Calu3 (cell line): ENCODE measurements at regions not wholly inside any gene's neighbourhood (a gene's known extent, or its start where the extent isn't known, plus 50 kb on each side); places are given as distances from the start of the nearest gene placed in this dataset.

Experiments used
- BruUV-seq: library from RNA; stranded (reverse); fragments of 400-500 nt; replicated peaks from 2 replicates; lab custom pipeline; 2021; lab: Mats Ljungman, UMichigan
- CTCF ChIA-PET: fragments of 300-600 bp; sonication (Branson Sonifier 250); formaldehyde crosslinking; loops from one replicate; lab custom pipeline; 2022; ENCODE audit warnings: antibody characterized with exemption; lab: Charles Lee
- DNase-seq: peaks from one replicate; pipeline ENCODE4 v3.0.0; 2022
- H3K27ac Mint-ChIP-seq: one replicate; pipeline ENCODE4 v1.8.0; 2022; ENCODE audit warnings: mixed read lengths; ENCODE audit not compliant: unreplicated experiment
- H3K27me3 Mint-ChIP-seq: one replicate; pipeline ENCODE4 v1.8.0; 2022; ENCODE audit warnings: mixed read lengths; ENCODE audit not compliant: unreplicated experiment
- H3K36me3 Mint-ChIP-seq: one replicate; pipeline ENCODE4 v1.8.0; 2022; ENCODE audit warnings: mild to moderate bottlenecking, moderate library complexity, mixed read lengths; ENCODE audit not compliant: insufficient read depth, unreplicated experiment
- H3K4me1 Mint-ChIP-seq: one replicate; pipeline ENCODE4 v1.8.0; 2022; ENCODE audit warnings: mild to moderate bottlenecking, low read depth, mixed read lengths; ENCODE audit not compliant: unreplicated experiment
- H3K4me3 Mint-ChIP-seq: one replicate; pipeline ENCODE4 v1.8.0; 2022; ENCODE audit warnings: mild to moderate bottlenecking, low read depth, moderate library complexity, mixed read lengths; ENCODE audit not compliant: unreplicated experiment
- H3K9me3 Mint-ChIP-seq: one replicate; pipeline ENCODE4 v1.8.0; 2022; ENCODE audit warnings: low read depth, mixed read lengths; ENCODE audit not compliant: unreplicated experiment
- intact Hi-C: fragments of 100-400 bp; cut with micrococcal nuclease; formaldehyde crosslinking; loops from one replicate; pipeline ENCODE4 v1.10.0; 2022; ENCODE audit not compliant: unreplicated experiment
- TF ChIP-seq, protein P1 (sequence below): fragments of 200-600 bp; IDR thresholded peaks from one replicate; pipeline ENCODE4 v1.8.0; 2022; ENCODE audit warnings: antibody characterized with exemption; ENCODE audit not compliant: unreplicated experiment

DNA sequence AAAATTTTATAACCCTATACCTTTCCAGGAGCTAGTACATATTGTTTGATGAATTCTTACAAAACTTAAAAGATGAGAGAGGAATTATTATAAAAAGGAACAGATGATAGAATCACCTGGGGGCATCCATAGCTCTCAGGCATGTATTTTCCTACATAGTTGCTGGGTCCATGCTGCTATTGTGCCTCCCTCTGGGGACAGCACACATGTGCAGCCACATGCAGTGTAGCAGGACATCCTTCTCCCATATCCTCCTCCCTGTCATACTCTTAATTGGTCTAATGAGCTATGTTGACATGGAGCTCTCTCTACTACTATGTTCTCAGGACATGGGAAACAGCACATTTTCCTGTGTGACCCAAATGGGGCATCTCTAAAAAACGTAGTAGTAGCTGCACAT, 898.2 kb upstream of the MAP3K7 start:
- H3K36me3 Mint-ChIP-seq, result no peaks in the 10 kb centered on the region
- no peaks in the 10 kb centered on the region for H3K9me3 Mint-ChIP-seq

DNA sequence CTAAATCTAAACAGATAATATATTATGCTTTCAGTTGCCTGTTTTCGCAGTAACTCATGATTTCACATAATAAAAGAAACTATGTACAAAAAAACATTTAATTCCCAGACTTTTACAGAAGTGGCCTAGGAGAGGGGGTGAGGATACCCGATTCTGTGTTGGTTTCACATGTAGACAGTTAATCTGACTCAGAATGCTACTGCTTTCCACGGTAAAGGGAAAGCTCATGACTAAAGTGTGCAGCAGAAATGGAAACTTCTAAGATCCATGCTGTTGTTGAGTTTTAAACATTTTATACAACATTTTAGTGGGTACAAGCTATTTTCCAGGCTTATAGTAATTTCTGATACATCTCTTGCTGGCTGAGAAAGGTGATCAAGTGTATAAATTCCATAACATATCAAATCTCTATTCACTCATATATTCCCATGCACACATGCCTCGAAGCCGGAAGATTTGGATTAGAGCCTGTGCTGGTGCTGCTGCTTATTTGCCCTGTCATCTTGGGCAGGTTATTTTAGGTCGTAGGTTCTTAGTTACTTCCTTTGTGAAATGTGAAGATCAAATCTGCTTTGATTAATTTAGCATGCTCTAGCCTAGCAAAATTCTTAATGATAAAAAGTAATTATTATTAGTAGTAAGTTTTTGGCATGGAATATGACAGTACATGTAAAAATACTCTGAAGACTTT, 896.7 kb upstream of the MAP3K7 start:
- H3K4me3 Mint-ChIP-seq, result no peak overlapping the region
- no peaks in the 10 kb centered on the region for H3K9me3 Mint-ChIP-seq
- no peaks in the 10 kb centered on the region for H3K36me3 Mint-ChIP-seq
- intact Hi-C loops, result no loop called here
- DNase-seq, result no peak
- no peak overlapping the region for H3K27ac Mint-ChIP-seq
- H3K27me3 Mint-ChIP-seq, result no peaks in the 10 kb centered on the region
- TF ChIP-seq, protein P1, sequence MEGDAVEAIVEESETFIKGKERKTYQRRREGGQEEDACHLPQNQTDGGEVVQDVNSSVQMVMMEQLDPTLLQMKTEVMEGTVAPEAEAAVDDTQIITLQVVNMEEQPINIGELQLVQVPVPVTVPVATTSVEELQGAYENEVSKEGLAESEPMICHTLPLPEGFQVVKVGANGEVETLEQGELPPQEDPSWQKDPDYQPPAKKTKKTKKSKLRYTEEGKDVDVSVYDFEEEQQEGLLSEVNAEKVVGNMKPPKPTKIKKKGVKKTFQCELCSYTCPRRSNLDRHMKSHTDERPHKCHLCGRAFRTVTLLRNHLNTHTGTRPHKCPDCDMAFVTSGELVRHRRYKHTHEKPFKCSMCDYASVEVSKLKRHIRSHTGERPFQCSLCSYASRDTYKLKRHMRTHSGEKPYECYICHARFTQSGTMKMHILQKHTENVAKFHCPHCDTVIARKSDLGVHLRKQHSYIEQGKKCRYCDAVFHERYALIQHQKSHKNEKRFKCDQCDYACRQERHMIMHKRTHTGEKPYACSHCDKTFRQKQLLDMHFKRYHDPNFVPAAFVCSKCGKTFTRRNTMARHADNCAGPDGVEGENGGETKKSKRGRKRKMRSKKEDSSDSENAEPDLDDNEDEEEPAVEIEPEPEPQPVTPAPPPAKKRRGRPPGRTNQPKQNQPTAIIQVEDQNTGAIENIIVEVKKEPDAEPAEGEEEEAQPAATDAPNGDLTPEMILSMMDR, result no peak
- BruUV-seq, result no TSS peak
- CTCF ChIA-PET, result no interaction called here
- peaks cover 12% of the 10 kb centered on the region for H3K4me1 Mint-ChIP-seq

More for the DNA sequence above, 898.2 kb upstream of the MAP3K7 start:
- CTCF ChIA-PET, result interaction anchor here (1.0 kb wide), 1 partner anchor 9 kb away, joined by 4 read pairs; no protein-coding TSS in a partner anchor
- Mint-ChIP-seq H3K4me3 (no peak overlapping the region), H3K27ac (no peak overlapping the region), H3K27me3 (no peaks in the 10 kb centered on the region), H3K4me1 (peaks cover 12% of the 10 kb centered on the region)
- BruUV-seq, result no TSS peak
- intact Hi-C loops, result no loop called here
- no peak for DNase-seq
- TF ChIP-seq, protein P1, result no peak

DNA sequence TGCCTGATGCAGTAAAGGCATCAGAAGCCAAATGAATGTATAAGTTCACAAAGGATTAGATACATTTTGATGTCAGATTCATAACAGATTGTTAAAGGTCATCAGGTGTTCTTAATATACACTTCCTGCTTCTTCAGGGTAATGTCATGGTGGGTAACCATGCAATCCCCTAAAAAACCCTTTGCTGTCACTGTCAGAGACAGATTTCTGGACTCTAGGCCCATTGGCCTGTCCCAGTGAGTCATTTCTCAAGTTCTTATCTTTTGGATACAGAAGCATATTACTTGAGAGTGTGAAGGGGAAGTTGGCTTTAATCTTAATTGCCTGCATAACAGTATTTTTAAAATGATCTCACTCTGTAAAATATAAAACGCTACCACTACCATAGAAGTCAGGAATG, 895.6 kb upstream of the MAP3K7 start:
- BruUV-seq, result no TSS peak
- CTCF ChIA-PET, result no interaction called here

DNA sequence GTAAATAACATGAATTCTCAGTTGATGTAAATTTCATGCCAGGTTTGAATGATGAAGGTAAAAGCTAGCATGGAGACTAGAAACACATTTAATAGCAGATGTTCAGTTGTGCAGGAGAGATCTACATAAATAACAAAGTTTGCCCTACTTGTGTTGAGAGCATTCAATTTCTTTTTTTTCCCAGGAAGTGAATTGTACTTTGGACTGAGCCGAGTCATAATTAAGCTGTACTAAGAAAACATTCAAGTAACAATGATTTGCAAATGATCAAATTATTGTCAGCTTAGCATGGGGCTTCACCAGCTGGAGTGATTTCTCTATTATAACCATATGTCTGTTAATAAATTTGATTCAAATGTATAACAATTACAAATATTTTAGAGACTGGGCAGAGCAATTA, 893.5 kb upstream of the MAP3K7 start:
- H3K4me3 Mint-ChIP-seq, result no peak overlapping the region
- CTCF ChIA-PET, result no interaction called here
- intact Hi-C loops, result no loop called here
- no peaks in the 10 kb centered on the region for H3K9me3 Mint-ChIP-seq
- H3K4me1 Mint-ChIP-seq, result peaks cover 20% of the 10 kb centered on the region
- DNase-seq, result no peak
- TF ChIP-seq, protein P1, result no peak
- H3K27me3 Mint-ChIP-seq, result no peaks in the 10 kb centered on the region
- H3K36me3 Mint-ChIP-seq, result no peaks in the 10 kb centered on the region
- peak overlapping the region; percentile 5 for H3K27ac Mint-ChIP-seq
- no TSS peak for BruUV-seq

More for the DNA sequence above, 895.6 kb upstream of the MAP3K7 start:
- intact Hi-C loops, result no loop called here
- Mint-ChIP-seq H3K27ac (no peak overlapping the region), H3K27me3 (no peaks in the 10 kb centered on the region), H3K9me3 (no peaks in the 10 kb centered on the region), H3K4me3 (no peak overlapping the region), H3K4me1 (peaks cover 12% of the 10 kb centered on the region), H3K36me3 (no peaks in the 10 kb centered on the region)
- TF ChIP-seq, protein P1, result no peak
- no peak for DNase-seq
